ENCODE measurements at regions not wholly inside any gene's neighbourhood (a gene's known extent, or its start where the extent isn't known, plus 50 kb on each side); places are given as distances from the start of the nearest gene placed in this dataset.
"Not testable (repeated sequence)": the region's sequence is repeated elsewhere in the genome, so short reads cannot be mapped to it uniquely, and the experiment has no call there.

GRCh38 chr5:136810261-136810801, 445.0 kb upstream of the TRPC7 start:
- no peak for DNase-seq

- no peak for DNase-seq
These were observed 444.0 kb upstream of the TRPC7 start for GRCh38 chr5:136809382-136809781.

- DNase-seq: no peak
These were observed 443.4 kb upstream of the TRPC7 start for GRCh38 chr5:136808756-136809155.

DNA sequence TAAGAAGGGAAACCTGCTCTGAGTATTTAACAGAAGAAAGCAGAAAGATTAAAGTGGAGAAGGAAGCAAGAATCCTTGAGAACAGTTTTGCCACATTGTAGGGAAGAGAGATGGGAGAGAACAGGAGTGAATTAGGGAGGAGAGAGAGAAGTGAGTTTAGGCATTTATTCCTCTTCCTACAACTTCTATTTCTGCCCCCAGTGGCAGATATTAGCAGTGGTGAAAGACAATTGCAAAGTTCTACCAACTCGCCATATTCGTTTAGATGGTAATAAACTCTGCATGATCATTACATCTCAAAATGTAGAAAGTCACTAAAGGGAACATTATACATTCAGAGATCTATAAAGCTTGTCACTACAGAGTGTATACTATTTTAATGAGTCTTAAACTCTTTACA, 440.1 kb upstream of the TRPC7 start:
- no peak for DNase-seq

DNA sequence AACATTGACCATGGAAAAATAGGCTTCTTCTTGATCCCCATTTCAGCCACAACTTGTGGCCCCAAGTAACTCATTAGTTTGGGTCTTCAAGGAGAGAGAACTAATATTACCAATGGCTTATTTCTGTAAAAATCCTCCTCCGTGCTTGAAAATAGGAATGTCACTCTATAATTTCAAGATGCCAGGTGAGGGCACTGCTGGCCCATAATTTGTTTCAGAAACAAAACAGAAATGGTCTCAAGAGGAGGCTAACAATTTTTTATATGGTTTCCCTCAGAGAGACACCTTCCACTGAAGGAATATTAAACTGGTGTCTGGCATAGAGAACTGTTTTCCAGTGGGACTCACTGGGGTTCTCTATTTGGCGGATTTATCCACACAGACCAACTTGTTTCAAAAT, 437.0 kb upstream of the TRPC7 start:
- no peak for DNase-seq

DNA sequence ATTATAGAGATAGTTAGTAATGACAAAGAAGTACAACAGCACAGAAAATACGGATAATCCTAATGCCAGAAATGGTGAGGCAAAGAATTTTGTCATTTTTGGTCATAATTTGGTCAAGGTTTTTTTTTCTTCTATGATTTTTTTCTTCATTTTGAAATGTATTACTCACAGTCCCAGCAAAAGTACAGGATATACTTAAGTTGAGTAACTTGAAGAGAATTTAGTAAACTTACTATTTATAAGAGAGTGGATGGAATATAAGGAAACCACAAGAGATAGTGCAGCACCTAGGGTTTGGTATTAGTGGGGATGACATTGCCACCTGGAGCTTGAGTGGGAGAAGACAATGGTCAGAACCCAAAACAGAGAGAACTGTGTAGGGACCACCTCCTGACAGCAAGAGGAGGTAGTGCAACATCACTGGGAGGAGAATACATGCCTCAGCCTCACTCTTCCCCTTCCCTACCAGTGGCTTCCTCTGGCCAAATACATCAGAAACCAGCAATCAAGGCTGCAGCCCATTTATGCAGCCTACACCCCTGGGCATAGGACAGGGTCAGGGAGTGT, 434.5 kb upstream of the TRPC7 start:
- DNase-seq: no peak

DNA sequence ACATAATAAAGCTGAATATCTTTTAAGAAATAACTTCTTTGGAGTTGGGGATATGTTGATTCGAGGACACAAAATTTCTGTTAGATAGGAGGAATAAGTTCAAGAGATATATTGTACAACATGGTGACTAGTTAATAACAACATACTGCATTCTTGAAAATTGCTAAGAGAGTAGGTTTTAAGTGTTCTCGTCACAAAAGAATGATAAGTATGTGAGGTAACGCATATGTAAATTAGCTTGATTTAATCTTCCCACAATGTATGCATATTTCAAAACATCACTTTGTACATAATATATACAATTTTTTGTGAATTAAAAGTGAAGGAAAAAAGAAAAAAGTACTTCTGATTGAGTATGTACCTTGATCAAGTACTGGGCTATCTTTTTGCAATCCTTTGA, 428.0 kb upstream of the TRPC7 start:
- no peak for DNase-seq

DNA sequence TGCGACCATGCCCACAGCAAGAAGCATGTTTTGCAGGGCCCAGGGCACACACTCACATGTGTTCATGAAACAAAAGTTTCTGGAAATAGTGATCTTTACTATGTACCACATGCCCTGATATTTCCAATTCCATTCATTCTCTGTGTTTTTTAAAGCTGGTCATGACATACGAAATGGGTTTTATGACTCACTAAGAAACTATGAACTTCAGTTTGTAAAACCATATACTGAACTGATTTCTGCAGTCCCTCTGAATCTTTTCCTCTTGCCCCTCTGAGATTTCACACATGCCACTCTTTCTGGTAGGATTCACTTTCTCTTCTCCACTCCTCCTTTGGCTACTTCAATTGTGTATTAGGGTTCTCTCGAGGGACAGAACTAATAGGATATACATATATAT, 416.1 kb upstream of the TRPC7 start:
- DNase-seq: no peak

GRCh38 chr5:136780518-136780917, 415.2 kb upstream of the TRPC7 start:
- no peak for DNase-seq

DNA sequence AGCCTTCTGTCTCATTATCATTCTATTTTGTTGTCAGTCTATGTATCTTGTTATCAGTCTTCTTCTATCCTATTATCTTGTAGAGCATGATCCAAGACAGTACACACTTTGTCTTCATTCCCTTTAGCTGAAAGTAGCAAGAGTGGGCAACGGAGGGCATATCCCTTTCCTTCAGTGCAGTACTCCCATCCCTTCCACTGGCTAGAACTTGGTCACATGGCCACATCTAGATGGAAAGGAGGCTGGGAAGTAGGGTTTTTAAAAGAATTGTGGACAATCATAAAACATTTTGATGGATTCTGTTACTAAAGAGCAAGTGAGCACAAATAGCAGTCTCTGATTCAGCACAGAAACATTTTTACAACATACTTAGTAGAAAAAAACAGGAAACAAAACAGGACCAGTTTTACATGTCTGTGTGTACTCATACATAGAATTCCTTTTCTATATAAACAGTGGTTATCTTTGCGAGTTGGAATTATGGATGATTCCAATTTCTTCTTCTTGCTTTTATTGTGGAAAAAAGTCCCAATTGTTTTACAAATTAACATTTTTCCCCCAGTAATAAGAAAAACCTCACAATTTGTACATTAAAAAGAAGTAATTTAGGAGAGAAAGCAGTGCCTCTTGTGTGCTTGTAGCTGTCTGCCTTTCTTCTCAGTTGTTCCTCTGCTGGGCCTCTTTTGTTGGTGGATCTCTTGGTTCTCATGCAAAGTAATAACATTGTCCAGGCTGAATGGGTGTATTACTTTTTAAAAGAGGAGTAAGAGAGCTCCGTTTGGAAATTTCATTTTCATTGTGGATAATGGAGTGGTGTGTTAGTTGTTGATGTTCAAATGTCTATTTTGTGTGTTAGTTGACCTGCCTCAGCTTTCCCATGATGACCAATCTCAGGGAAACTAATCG, 410.9 kb upstream of the TRPC7 start:
- no peak for DNase-seq

- DNase-seq: no peak
These were observed 407.1 kb upstream of the TRPC7 start for GRCh38 chr5:136772491-136772890.

GRCh38 chr5:136769900-136770684, 404.7 kb upstream of the TRPC7 start:
- peak; percentile 7 to 14 for DNase-seq

- no peak for DNase-seq
These were observed 403.7 kb upstream of the TRPC7 start for GRCh38 chr5:136769093-136769492.

GRCh38 chr5:136768457-136768856, 403.1 kb upstream of the TRPC7 start:
- no peak for DNase-seq

DNA sequence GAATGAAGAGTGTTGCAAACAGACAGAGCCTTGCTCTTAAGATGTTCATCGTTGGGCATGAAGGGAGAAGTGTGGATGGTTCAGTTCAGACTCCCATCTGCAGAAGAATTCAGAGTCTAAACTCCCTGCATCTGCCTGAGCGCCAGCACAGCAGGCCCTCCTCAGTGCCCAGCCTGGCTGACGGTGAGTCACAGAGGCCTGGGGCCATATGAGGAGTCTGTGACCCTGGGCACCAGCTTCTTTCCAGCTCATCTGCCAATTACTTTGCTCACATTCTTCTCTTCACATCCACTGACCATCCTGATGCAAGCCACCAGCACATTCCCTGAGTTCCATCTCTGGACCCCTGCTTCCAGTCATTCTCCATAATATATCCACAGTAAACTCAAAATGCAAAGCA, 401.1 kb upstream of the TRPC7 start:
- no peak for DNase-seq

DNA sequence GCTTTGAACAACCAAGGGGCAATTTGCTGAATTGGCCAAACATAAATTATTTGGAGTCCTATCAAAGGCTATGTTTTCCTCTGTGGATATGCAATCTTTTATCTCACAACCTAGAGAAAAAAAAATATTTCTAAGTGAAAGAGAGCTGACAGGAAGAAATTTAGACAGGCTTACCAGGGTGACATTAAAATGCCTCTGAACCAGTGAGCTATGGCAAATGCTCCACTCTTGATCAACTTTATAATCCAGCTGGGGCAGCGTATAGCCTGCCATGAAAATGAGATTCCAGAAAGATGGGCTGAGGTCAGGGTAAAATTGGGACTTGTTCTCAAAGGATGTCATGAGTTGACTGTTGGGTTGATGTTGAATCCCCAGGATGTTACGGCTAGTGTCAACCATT, 399.3 kb upstream of the TRPC7 start:
- DNase-seq: no peak

GRCh38 chr5:136763548-136763947, 398.2 kb upstream of the TRPC7 start:
- DNase-seq: no peak

GRCh38 chr5:136754216-136754615, 388.9 kb upstream of the TRPC7 start:
- no peak for DNase-seq

- no peak for DNase-seq
These were observed 385.0 kb upstream of the TRPC7 start for GRCh38 chr5:136750224-136750862.

GRCh38 chr5:136749016-136749415, 383.7 kb upstream of the TRPC7 start:
- no peak for DNase-seq

DNA sequence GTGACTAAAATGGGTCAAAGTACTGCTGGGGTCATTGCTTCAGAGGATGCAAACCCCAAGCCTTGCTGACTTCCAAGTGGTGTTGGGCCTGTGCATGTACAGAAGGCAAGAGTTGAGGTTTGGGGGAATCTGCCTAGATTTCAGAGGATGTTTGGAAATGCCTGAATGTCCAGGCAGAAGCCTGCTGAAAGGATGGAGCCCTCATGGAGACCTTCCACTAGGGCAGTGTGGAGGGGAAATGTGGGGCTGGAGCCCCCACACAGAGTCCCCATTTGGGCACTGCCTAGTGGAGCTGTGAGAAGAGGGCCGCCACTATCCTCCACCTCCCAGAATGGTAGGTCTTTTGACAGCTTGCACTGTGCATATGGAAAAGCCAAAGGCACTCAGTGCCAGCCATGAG, 377.7 kb upstream of the TRPC7 start:
- DNase-seq: no peak

- DNase-seq: no peak
These were observed 374.9 kb upstream of the TRPC7 start for GRCh38 chr5:136740228-136740627.

- DNase-seq: not testable (repeated sequence)
These were observed 373.9 kb upstream of the TRPC7 start for GRCh38 chr5:136739271-136739670.
